DOHH2 (cell line): ENCODE measurements at regions not wholly inside any gene's neighbourhood (a gene's known extent, or its start where the extent isn't known, plus 50 kb on each side); places are given as distances from the start of the nearest gene placed in this dataset.

Experiments used
- H3F3A ChIP-seq: fragments of 200-600 bp; sonication (generic), shearing (Covaris generic); 2 replicates; pipeline ENCODE4 v1.6.0; 2016; ENCODE audit warnings: antibody characterized with exemption, mild to moderate bottlenecking; ENCODE audit not compliant: control insufficient read depth, insufficient read depth
- H3K27ac ChIP-seq: fragments of 200-600 bp; sonication (generic); 2 replicates; pipeline ENCODE4 v1.5.1; 2014; ENCODE audit warnings: low read depth, mild to moderate bottlenecking, low read length, moderate library complexity
- H3K27me3 ChIP-seq: fragments of 200-600 bp; sonication (generic); 2 replicates; pipeline ENCODE4 v1.6.1; 2014; ENCODE audit warnings: mild to moderate bottlenecking, low read length, mixed read lengths; ENCODE audit not compliant: control insufficient read depth
- H3K36me3 ChIP-seq: fragments of 200-600 bp; sonication (generic); 2 replicates; pipeline ENCODE4 v1.6.1; 2014; ENCODE audit warnings: mild to moderate bottlenecking, low read length, moderate library complexity, mixed read lengths; ENCODE audit not compliant: control insufficient read depth
- H3K4me1 ChIP-seq: fragments of 200-600 bp; sonication (generic); 2 replicates; pipeline ENCODE4 v1.6.1; 2014; ENCODE audit warnings: mild to moderate bottlenecking, low read length, mixed read lengths; ENCODE audit not compliant: control insufficient read depth
- H3K4me2 ChIP-seq: fragments of 200-600 bp; sonication (generic); 2 replicates; pipeline ENCODE4 v1.6.0; 2014; ENCODE audit warnings: mild to moderate bottlenecking, low read length, moderate library complexity
- H3K4me3 ChIP-seq: fragments of 200-600 bp; sonication (generic); 2 replicates; pipeline ENCODE4 v1.5.1; 2014; ENCODE audit warnings: mild to moderate bottlenecking, low read length, mixed read lengths
- H3K79me2 ChIP-seq: fragments of 200-600 bp; sonication (generic); 2 replicates; pipeline ENCODE4 v1.6.1; 2014; ENCODE audit warnings: mild to moderate bottlenecking, low read length, mixed read lengths; ENCODE audit not compliant: control insufficient read depth
- H3K9me2 ChIP-seq: fragments of 200-600 bp; sonication (generic); replicated peaks from 2 replicates; pipeline ENCODE4 v1.6.1; 2014; ENCODE audit warnings: mild to moderate bottlenecking, low read length, mixed read lengths; ENCODE audit not compliant: control insufficient read depth
- H3K9me3 ChIP-seq: fragments of 200-600 bp; sonication (generic); 2 replicates; pipeline ENCODE4 v1.6.1; 2014; ENCODE audit warnings: antibody characterized with exemption, low read length, mixed read lengths; ENCODE audit not compliant: control insufficient read depth, insufficient read depth
- H4K20me1 ChIP-seq: fragments of 200-600 bp; sonication (generic); 2 replicates; pipeline ENCODE4 v1.6.0; 2014; ENCODE audit warnings: low read depth, mild to moderate bottlenecking, antibody characterized with exemption, low read length, moderate library complexity; ENCODE audit not compliant: control insufficient read depth, insufficient read depth
- EZH2phosphoT487 ChIP-seq: fragments of 200-600 bp; sonication (generic); IDR thresholded peaks from 2 replicates; pipeline ENCODE4 v1.6.1; 2017; ENCODE audit warnings: borderline replicate concordance, mild to moderate bottlenecking, antibody characterized with exemption, low read length, moderate library complexity, mixed read lengths
- TF ChIP-seq, protein P1 (sequence below): fragments of 200-600 bp; sonication (generic); IDR thresholded peaks from one replicate; pipeline ENCODE4 v1.5.1; 2014; ENCODE audit warnings: antibody characterized with exemption, mild to moderate bottlenecking, low read depth, low read length; ENCODE audit not compliant: poor library complexity, severe bottlenecking

DNA sequence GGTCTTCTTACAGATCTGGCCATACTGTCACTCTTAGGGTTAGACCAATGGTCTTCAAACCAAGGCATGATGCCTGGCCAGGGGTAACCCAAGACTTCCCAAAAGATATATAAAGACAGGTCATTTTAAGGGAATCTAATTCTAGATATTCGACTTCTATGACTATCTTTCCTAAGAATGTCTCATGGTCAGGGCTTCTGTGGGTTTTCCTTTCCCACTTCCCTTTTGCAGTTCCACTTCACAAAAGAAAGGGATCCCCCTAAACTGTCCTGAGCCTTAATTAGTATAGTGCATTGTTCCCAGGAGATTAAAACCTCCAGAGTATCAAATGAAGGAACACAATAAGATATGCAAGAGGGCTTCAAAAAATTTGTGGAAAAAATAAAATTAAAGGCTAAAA lies 223.6 kb upstream of the SIX2 start:
- no peak for TF ChIP-seq EZH2phosphoT487
- TF ChIP-seq, protein P1, sequence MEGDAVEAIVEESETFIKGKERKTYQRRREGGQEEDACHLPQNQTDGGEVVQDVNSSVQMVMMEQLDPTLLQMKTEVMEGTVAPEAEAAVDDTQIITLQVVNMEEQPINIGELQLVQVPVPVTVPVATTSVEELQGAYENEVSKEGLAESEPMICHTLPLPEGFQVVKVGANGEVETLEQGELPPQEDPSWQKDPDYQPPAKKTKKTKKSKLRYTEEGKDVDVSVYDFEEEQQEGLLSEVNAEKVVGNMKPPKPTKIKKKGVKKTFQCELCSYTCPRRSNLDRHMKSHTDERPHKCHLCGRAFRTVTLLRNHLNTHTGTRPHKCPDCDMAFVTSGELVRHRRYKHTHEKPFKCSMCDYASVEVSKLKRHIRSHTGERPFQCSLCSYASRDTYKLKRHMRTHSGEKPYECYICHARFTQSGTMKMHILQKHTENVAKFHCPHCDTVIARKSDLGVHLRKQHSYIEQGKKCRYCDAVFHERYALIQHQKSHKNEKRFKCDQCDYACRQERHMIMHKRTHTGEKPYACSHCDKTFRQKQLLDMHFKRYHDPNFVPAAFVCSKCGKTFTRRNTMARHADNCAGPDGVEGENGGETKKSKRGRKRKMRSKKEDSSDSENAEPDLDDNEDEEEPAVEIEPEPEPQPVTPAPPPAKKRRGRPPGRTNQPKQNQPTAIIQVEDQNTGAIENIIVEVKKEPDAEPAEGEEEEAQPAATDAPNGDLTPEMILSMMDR = no peak
- Histone ChIP-seq H3F3A (no peaks in the 10 kb centered on the region), H3K36me3 (no peaks in the 10 kb centered on the region), H3K9me2 (no peaks in the 10 kb centered on the region), H3K27me3 (peaks cover 6% of the 10 kb centered on the region; the same call in 1 of the 2 replicates), H3K4me3 (no peak overlapping the region), H3K9me3 (no peaks in the 10 kb centered on the region), H4K20me1 (no peaks in the 10 kb centered on the region), H3K79me2 (no peaks in the 10 kb centered on the region), H3K27ac (no peak overlapping the region), H3K4me2 (no peak overlapping the region), H3K4me1 (no peaks in the 10 kb centered on the region)

DNA sequence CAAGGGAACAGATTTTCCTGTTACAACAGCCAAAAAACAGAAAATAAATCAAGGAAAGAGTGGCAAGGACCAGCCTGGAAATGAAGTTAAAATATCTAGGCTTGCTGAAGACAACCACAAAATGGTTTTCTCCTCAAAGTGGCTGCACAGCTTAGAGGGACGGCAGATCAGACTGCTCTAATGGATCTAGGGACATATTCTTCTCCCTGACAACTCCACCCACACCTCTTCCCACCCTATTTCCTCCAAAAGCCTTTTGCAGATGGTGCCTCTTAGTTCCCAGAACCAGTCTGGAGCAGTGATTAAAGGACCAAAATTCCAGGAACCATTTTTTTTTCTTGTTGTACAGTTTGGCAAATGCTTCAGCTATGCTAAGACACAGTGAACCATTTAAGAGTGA lies 220.2 kb upstream of the SIX2 start:
- H3K36me3 ChIP-seq = no peaks in the 10 kb centered on the region
- peaks cover 5% of the 10 kb centered on the region; the same call in 1 of the 2 replicates for H3K9me3 ChIP-seq
- H3K4me2 ChIP-seq = no peak overlapping the region
- no peaks in the 10 kb centered on the region for H4K20me1 ChIP-seq
- TF ChIP-seq, protein P1 = no peak
- no peak for TF ChIP-seq EZH2phosphoT487
- H3K9me2 ChIP-seq = no peaks in the 10 kb centered on the region
- no peak overlapping the region for H3K27ac ChIP-seq
- no peaks in the 10 kb centered on the region for H3K79me2 ChIP-seq
- peaks cover 6% of the 10 kb centered on the region; the same call in 1 of the 2 replicates for H3K27me3 ChIP-seq
- H3K4me3 ChIP-seq = no peak overlapping the region
- H3K4me1 ChIP-seq = no peaks in the 10 kb centered on the region
- H3F3A ChIP-seq = no peaks in the 10 kb centered on the region

DNA sequence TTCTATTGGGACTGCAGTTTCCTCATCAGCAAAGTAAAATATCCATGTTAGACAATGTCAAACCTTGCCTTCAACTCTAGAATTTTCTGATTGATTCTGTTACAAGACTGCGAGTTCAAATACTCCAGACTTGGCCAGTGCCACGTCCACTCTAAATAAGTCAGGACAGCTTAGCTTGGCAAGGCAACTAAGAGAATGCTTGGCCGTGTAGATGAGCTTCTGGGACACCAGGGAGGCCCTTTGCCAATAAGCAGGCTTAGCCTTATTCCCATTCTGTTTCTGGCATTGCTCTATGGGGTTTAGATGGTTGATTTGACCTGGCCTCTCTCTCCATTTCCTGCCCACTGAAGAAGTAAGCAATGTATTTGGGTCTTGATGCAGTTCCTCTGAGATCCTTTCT lies 218.1 kb upstream of the SIX2 start:
- Histone ChIP-seq H3F3A (no peaks in the 10 kb centered on the region), H3K9me3 (peaks cover 5% of the 10 kb centered on the region; the same call in 1 of the 2 replicates), H3K36me3 (no peaks in the 10 kb centered on the region), H3K27me3 (no peaks in the 10 kb centered on the region), H3K79me2 (no peaks in the 10 kb centered on the region), H3K4me2 (no peak overlapping the region), H3K9me2 (no peaks in the 10 kb centered on the region), H3K4me3 (no peak overlapping the region), H3K27ac (no peak overlapping the region), H4K20me1 (no peaks in the 10 kb centered on the region), H3K4me1 (no peaks in the 10 kb centered on the region)
- TF ChIP-seq, protein P1 = no peak
- no peak for TF ChIP-seq EZH2phosphoT487
